ENCODE measurements at regions not wholly inside any gene's neighbourhood (a gene's known extent, or its start where the extent isn't known, plus 50 kb on each side); places are given as distances from the start of the nearest gene placed in this dataset.

- TF ChIP-seq, protein P1, sequence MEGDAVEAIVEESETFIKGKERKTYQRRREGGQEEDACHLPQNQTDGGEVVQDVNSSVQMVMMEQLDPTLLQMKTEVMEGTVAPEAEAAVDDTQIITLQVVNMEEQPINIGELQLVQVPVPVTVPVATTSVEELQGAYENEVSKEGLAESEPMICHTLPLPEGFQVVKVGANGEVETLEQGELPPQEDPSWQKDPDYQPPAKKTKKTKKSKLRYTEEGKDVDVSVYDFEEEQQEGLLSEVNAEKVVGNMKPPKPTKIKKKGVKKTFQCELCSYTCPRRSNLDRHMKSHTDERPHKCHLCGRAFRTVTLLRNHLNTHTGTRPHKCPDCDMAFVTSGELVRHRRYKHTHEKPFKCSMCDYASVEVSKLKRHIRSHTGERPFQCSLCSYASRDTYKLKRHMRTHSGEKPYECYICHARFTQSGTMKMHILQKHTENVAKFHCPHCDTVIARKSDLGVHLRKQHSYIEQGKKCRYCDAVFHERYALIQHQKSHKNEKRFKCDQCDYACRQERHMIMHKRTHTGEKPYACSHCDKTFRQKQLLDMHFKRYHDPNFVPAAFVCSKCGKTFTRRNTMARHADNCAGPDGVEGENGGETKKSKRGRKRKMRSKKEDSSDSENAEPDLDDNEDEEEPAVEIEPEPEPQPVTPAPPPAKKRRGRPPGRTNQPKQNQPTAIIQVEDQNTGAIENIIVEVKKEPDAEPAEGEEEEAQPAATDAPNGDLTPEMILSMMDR (conservative IDR thresholded peaks at IDR 0.05; ENCODE audit: low read depth in 2 of 2), result no peak
- TF ChIP-seq ZNF331 (CRISPR knock-in tag; IDR thresholded peaks at IDR 0.05; ENCODE audit: low read depth) (no peak), CREB1 (CRISPR knock-in tag; IDR thresholded peaks at IDR 0.05; ENCODE audit: low read depth) (no peak), REST (IDR thresholded peaks at IDR 0.05; ENCODE audit: unreplicated experiment) (no peak), POLR2AphosphoS5 (IDR thresholded peaks at IDR 0.05; ENCODE audit: low read depth) (no peak), JUNB (IDR thresholded peaks at IDR 0.05; ENCODE audit: unreplicated experiment) (no peak), EZH2 (IDR thresholded peaks at IDR 0.05; ENCODE audit: low read depth, unreplicated experiment) (no peak), ZNF114 (CRISPR knock-in tag; IDR thresholded peaks at IDR 0.05) (no peak), NANOG (IDR thresholded peaks at IDR 0.05; ENCODE audit: borderline replicate concordance) (no peak)
- TF ChIP-seq, protein P2, sequence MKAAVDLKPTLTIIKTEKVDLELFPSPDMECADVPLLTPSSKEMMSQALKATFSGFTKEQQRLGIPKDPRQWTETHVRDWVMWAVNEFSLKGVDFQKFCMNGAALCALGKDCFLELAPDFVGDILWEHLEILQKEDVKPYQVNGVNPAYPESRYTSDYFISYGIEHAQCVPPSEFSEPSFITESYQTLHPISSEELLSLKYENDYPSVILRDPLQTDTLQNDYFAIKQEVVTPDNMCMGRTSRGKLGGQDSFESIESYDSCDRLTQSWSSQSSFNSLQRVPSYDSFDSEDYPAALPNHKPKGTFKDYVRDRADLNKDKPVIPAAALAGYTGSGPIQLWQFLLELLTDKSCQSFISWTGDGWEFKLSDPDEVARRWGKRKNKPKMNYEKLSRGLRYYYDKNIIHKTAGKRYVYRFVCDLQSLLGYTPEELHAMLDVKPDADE (IDR thresholded peaks at IDR 0.05), result no peak
Observed at GRCh38 chr16:61030616-61031015, 1005.6 kb downstream of the CDH8 start (continued).

GRCh38 chr16:61024180-61024900 is 1011.9 kb downstream of the CDH8 start:
- Histone ChIP-seq H3K79me2 (replicated peaks; ENCODE audit: insufficient read depth) (no peaks in the 10 kb centered on the region), H2AFZ (no peak overlapping the region), H4K20me1 (replicated peaks; ENCODE audit: insufficient read depth) (no peaks in the 10 kb centered on the region), H3K9me2 (ENCODE audit: insufficient read depth) (no peaks in the 10 kb centered on the region), H3K36me3 (ENCODE audit: insufficient read depth) (no peaks in the 10 kb centered on the region), H3K27ac (ENCODE audit: low read depth) (no peak overlapping the region), H3K4me2 (no peak overlapping the region), H3K27me3 (ENCODE audit: insufficient read depth) (no peaks in the 10 kb centered on the region), H3K4me3 (no peak overlapping the region), H3F3A (replicated peaks; ENCODE audit: low read depth) (no peaks in the 10 kb centered on the region), H3K4me1 (ENCODE audit: insufficient read depth) (no peaks in the 10 kb centered on the region)
- Mint-ChIP-seq H3K9me3 (no peaks in the 10 kb centered on the region), H3K4me3 (no peak overlapping the region), H3K27me3 (ENCODE audit: insufficient read depth, low read depth, poor library complexity) (no peaks in the 10 kb centered on the region), H3K4me1 (peaks cover 3% of the 10 kb centered on the region; the same call in 1 of the 3 replicates), H3K27ac (no peak overlapping the region), H3K36me3 (ENCODE audit: low read depth) (no peaks in the 10 kb centered on the region)
- ATAC-seq, result no peak
- no peak for DNase-seq (ENCODE audit: low spot score)
- TF ChIP-seq CREB1 (CRISPR knock-in tag; IDR thresholded peaks at IDR 0.05; ENCODE audit: low read depth) (no peak), REST (IDR thresholded peaks at IDR 0.05; ENCODE audit: unreplicated experiment) (no peak), NANOG (IDR thresholded peaks at IDR 0.05; ENCODE audit: borderline replicate concordance) (no peak)
- TF ChIP-seq, protein P2 (IDR thresholded peaks at IDR 0.05), result no peak
